B cell (primary cell): ENCODE measurements at regions not wholly inside any gene's neighbourhood (a gene's known extent, or its start where the extent isn't known, plus 50 kb on each side); places are given as distances from the start of the nearest gene placed in this dataset.

Experiments
- ATAC-seq: fragments of 200-7000 bp; cut with Tn5 transposase; one replicate; pipeline ENCODE4 v1.10.0; 2021; ENCODE audit warnings: low read depth, mild to moderate bottlenecking, moderate number of reproducible peaks, moderate library complexity
- CTCF ChIA-PET: fragments of 350-600 bp; sonication (Branson Sonifier 250); formaldehyde crosslinking; loops from one replicate; lab custom pipeline; 2021; ENCODE audit warnings: antibody characterized with exemption, inconsistent platforms; lab: Charles Lee
- POLR2A ChIA-PET: fragments of 350-600 bp; sonication (Branson Sonifier 250); formaldehyde crosslinking; loops from one replicate; lab custom pipeline; 2021; ENCODE audit warnings: antibody characterized with exemption; lab: Charles Lee
- DNase-seq: peaks from one replicate; pipeline ENCODE4 v3.0.0; 2013
- H2AFZ ChIP-seq: 2 replicates; pipeline ENCODE4 v1.6.1; 2012; ENCODE audit warnings: mild to moderate bottlenecking, low read depth, low read length; ENCODE audit not compliant: insufficient read depth, poor library complexity, severe bottlenecking
- H3K27ac ChIP-seq, 2 donors: 1 replicate in 1 of 2; 2 replicates in 1 of 2; pipeline ENCODE4 v1.5.1; 2012 to 2013; ENCODE audit warnings: low read length in 2 of 2, mild to moderate bottlenecking in 2 of 2, moderate library complexity in 1 of 2
- H3K27me3 ChIP-seq, 4 experiments: fragments of 200-600 bp in 1 of 4; sonication (generic) in 1 of 4; replicated peaks in 1 of 4; 1 replicate in 2 of 4; 2 replicates in 2 of 4; pipeline versions ENCODE4 v1.6.1 to v1.7.0; 2013 to 2016; ENCODE audit warnings: low read length in 3 of 4, mild to moderate bottlenecking in 2 of 4, mixed read lengths in 1 of 4, moderate library complexity in 1 of 4; ENCODE audit not compliant: insufficient read depth in 4 of 4, control insufficient read depth in 3 of 4; ENCODE audit errors: control extremely low read depth in 1 of 4
- H3K36me3 ChIP-seq, 2 experiments: replicated peaks in 1 of 2; 1 replicate in 1 of 2; 2 replicates in 1 of 2; pipeline versions ENCODE4 v1.6.1 to v1.7.1; 2013; ENCODE audit warnings: low read length in 1 of 2; ENCODE audit not compliant: insufficient read depth in 2 of 2, control insufficient read depth in 1 of 2; ENCODE audit errors: control extremely low read depth in 1 of 2, extremely low read depth in 1 of 2
- H3K4me1 ChIP-seq, 2 donors: fragments of 200-600 bp in 1 of 2; sonication (generic) in 1 of 2; 1 replicate in 1 of 2; 2 replicates in 1 of 2; pipeline versions ENCODE4 v1.5.1 to v1.6.1; 2013 to 2017; ENCODE audit warnings: low read length in 2 of 2; ENCODE audit not compliant: control insufficient read depth in 2 of 2, insufficient read depth in 2 of 2
- H3K4me2 ChIP-seq: replicated peaks from 2 replicates; pipeline ENCODE3; 2012; ENCODE audit warnings: mild to moderate bottlenecking, low read depth, low read length; ENCODE audit not compliant: poor library complexity, severe bottlenecking
- H3K4me3 ChIP-seq, 5 experiments: fragments of 200-600 bp in 1 of 5; sonication (generic) in 1 of 5; 1 replicate in 3 of 5; 2 replicates in 2 of 5; pipeline versions ENCODE4 v1.5.1 to v1.7.0; 2011 to 2016; ENCODE audit warnings: low read length in 4 of 5, mild to moderate bottlenecking in 4 of 5, low read depth in 2 of 5, control low read depth in 1 of 5, moderate library complexity in 1 of 5; ENCODE audit not compliant: insufficient read depth in 1 of 5; ENCODE audit errors: control extremely low read depth in 1 of 5, extremely low read depth in 1 of 5
- H3K79me2 ChIP-seq: fragments of 200-600 bp; sonication (generic); one replicate; pipeline ENCODE4 v1.6.0; 2016; ENCODE audit warnings: low read length; ENCODE audit not compliant: control insufficient read depth, insufficient read depth
- H3K9ac ChIP-seq: fragments of 200-600 bp; sonication (generic); 2 replicates; pipeline ENCODE4 v1.6.1; 2017; ENCODE audit warnings: mild to moderate bottlenecking, low read length, moderate library complexity
- H3K9me3 ChIP-seq, 3 donors: one replicate each; pipeline versions ENCODE4 v1.6.1 to v1.7.1; 2013; ENCODE audit warnings: low read length in 2 of 3; ENCODE audit not compliant: control insufficient read depth in 2 of 3, insufficient read depth in 1 of 3; ENCODE audit errors: control extremely low read depth in 1 of 3
- H4K20me1 ChIP-seq: 2 replicates; pipeline ENCODE4 v1.6.0; 2012; ENCODE audit warnings: mild to moderate bottlenecking, low read length; ENCODE audit not compliant: insufficient read depth, control insufficient read depth, poor library complexity, severe bottlenecking
- H3K27ac Mint-ChIP-seq: one replicate; pipeline ENCODE4 v1.8.0; 2021; ENCODE audit warnings: mixed read lengths
- H3K27me3 Mint-ChIP-seq: one replicate; pipeline ENCODE4 v1.8.0; 2021; ENCODE audit warnings: mixed read lengths
- H3K4me1 Mint-ChIP-seq: one replicate; pipeline ENCODE4 v1.8.0; 2021; ENCODE audit warnings: mixed read lengths
- H3K4me3 Mint-ChIP-seq: one replicate; pipeline ENCODE4 v1.8.0; 2021; ENCODE audit warnings: mixed read lengths
- H3K9me3 Mint-ChIP-seq: one replicate; pipeline ENCODE4 v1.8.0; 2022; ENCODE audit warnings: mixed read lengths; ENCODE audit not compliant: insufficient read depth
- CTCF ChIP-seq: fragments of 200-600 bp; IDR thresholded peaks from one replicate; pipeline ENCODE4 v1.8.0; 2022; ENCODE audit warnings: antibody characterized with exemption, mild to moderate bottlenecking
- EZH2 ChIP-seq: IDR thresholded peaks from 2 replicates; pipeline ENCODE4 v1.6.1; 2012; ENCODE audit warnings: borderline replicate concordance, low read depth, mild to moderate bottlenecking, moderate library complexity, low read length; ENCODE audit not compliant: insufficient read depth, poor library complexity, severe bottlenecking
- WGBS: methylation state at CpG from one replicate; pipeline ENCODE4 v1.1.5; 2013; ENCODE audit warnings: missing lambda C conversion rate; ENCODE audit not compliant: insufficient coverage; 5-methylcytosine and 5-hydroxymethylcytosine counted together
- intact Hi-C: fragments of 100-400 bp; cut with micrococcal nuclease; formaldehyde crosslinking; loops from one replicate; pipeline ENCODE4 v1.10.0; 2022

- no peaks in the 10 kb centered on the region for H3K79me2 ChIP-seq
- no peak overlapping the region for H3K27ac ChIP-seq
- no peak for ATAC-seq
- H3K4me2 ChIP-seq: no peak overlapping the region
- no peaks in the 10 kb centered on the region for H3K9me3 ChIP-seq
- H3K4me1 Mint-ChIP-seq: no peaks in the 10 kb centered on the region
- TF ChIP-seq EZH2 (no peak), CTCF (no peak)
- peaks cover 10% of the 10 kb centered on the region for H3K9me3 Mint-ChIP-seq
- H3K36me3 ChIP-seq: no peaks in the 10 kb centered on the region
- no peaks in the 10 kb centered on the region for H3K27me3 ChIP-seq
- intact Hi-C loops: no loop called here
- no peaks in the 10 kb centered on the region for H4K20me1 ChIP-seq
- H3K9ac ChIP-seq: no peak overlapping the region
- no peak overlapping the region for H2AFZ ChIP-seq
- ChIA-PET POLR2A (no interaction called here), CTCF (no interaction called here)
- H3K27ac Mint-ChIP-seq: no peak overlapping the region
- H3K4me3 Mint-ChIP-seq: no peak overlapping the region
- 90% methylated on average over 2 of the region's 6 CpGs for WGBS
- DNase-seq: no peak
- no peaks in the 10 kb centered on the region for H3K4me1 ChIP-seq
- H3K4me3 ChIP-seq: no peak overlapping the region
- H3K27me3 Mint-ChIP-seq: no peaks in the 10 kb centered on the region
Observed at GRCh38 chr20:11044561-11044960, 370.8 kb upstream of the JAG1 start.

DNA sequence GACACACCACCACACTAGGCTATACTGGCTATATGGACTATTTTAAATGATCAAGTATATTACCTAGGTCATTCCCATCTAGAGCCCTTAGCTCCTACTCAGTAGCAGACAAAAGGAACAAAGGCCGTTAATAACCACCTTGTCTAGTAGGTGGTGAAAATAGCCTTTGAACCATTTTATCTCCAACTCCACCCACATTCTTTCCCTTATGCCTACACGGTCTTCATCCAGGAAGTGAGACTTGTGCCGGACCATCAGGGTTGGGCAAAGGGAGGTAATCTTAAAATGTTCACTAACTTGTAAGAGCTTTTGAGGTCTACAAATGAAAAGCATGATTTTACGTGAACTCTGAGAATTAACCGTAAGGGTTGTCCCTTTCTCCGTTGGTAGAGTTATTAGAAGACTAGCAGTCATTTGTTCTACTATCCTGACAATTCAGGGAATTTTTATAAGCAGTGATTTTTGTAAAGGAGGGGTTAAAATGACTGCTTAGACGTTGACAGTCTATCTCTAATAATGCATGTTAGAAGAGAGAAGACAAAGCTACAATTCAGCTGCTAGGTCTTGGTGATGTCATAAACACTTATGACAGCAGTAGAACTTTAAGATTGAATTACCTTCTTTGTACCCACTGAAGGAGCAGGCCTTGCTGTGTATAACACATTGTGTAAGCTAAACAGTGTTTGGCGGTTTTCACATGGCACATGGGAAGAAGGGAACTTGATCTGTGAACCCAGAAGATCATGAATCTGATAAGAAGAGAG lies 371.8 kb upstream of the JAG1 start:
- Mint-ChIP-seq H3K4me1 (no peaks in the 10 kb centered on the region), H3K27ac (no peak overlapping the region), H3K27me3 (no peaks in the 10 kb centered on the region), H3K9me3 (peaks cover 8% of the 10 kb centered on the region), H3K4me3 (no peak overlapping the region)
- H3K79me2 ChIP-seq: no peaks in the 10 kb centered on the region
- H4K20me1 ChIP-seq: no peaks in the 10 kb centered on the region
- WGBS: 100% methylated on average over 3 of the region's 8 CpGs
- no peaks in the 10 kb centered on the region for H3K36me3 ChIP-seq
- no peak for DNase-seq
- no peak overlapping the region for H3K27ac ChIP-seq
- H3K4me2 ChIP-seq: no peak overlapping the region
- ATAC-seq: no peak
- ChIA-PET CTCF (no interaction called here), POLR2A (no interaction called here)
- no peaks in the 10 kb centered on the region for H3K4me1 ChIP-seq
- H3K9ac ChIP-seq: no peak overlapping the region
- H3K27me3 ChIP-seq: no peaks in the 10 kb centered on the region
- H3K4me3 ChIP-seq: no peak overlapping the region
- no peak for TF ChIP-seq EZH2
- no peak for TF ChIP-seq CTCF
- intact Hi-C loops: no loop called here
- H2AFZ ChIP-seq: no peak overlapping the region
- no peaks in the 10 kb centered on the region for H3K9me3 ChIP-seq
